H9 (cell line): ENCODE measurements at regions not wholly inside any gene's neighbourhood (a gene's known extent, or its start where the extent isn't known, plus 50 kb on each side); places are given as distances from the start of the nearest gene placed in this dataset.

Source experiments
- DNase-seq: peaks from one replicate; pipeline ENCODE4 v3.0.0-alpha.2; 2017
- H2AFZ ChIP-seq: one replicate; pipeline ENCODE4 v1.6.1; 2013; ENCODE audit warnings: mild to moderate bottlenecking, low read length, control low read depth, moderate library complexity
- H2AK5ac ChIP-seq: 2 replicates; pipeline ENCODE4 v1.6.1; 2013; ENCODE audit warnings: low read length, control low read depth, mixed read lengths; ENCODE audit not compliant: insufficient read length
- H2BK120ac ChIP-seq: one replicate; pipeline ENCODE4 v1.6.1; 2013; ENCODE audit warnings: low read depth, mild to moderate bottlenecking, low read length, control low read depth, inconsistent platforms; ENCODE audit not compliant: poor library complexity, severe bottlenecking
- H2BK12ac ChIP-seq: 2 replicates; pipeline ENCODE4 v1.6.1; 2013; ENCODE audit warnings: low read length, control low read depth, mixed read lengths, low read depth; ENCODE audit not compliant: insufficient read length
- H2BK15ac ChIP-seq: 2 replicates; pipeline ENCODE4 v1.6.1; 2013; ENCODE audit warnings: low read depth, low read length, control low read depth
- H2BK20ac ChIP-seq: one replicate; pipeline ENCODE4 v1.6.1; 2013; ENCODE audit warnings: low read depth, mild to moderate bottlenecking, low read length, control low read depth, inconsistent platforms; ENCODE audit not compliant: poor library complexity, severe bottlenecking
- H2BK5ac ChIP-seq: 2 replicates; pipeline ENCODE4 v1.6.1; 2013; ENCODE audit warnings: low read length, control low read depth, mixed read lengths; ENCODE audit not compliant: insufficient read length
- H3K14ac ChIP-seq: 2 replicates; pipeline ENCODE4 v1.6.1; 2013; ENCODE audit warnings: low read length, control low read depth; ENCODE audit not compliant: insufficient read depth
- H3K18ac ChIP-seq: 2 replicates; pipeline ENCODE4 v1.6.1; 2013; ENCODE audit warnings: low read depth, mild to moderate bottlenecking, mixed read lengths, low read length, control low read depth; ENCODE audit not compliant: insufficient read length
- H3K23ac ChIP-seq: 2 replicates; pipeline ENCODE4 v1.6.1; 2013; ENCODE audit warnings: low read length, control low read depth, mixed read lengths, low read depth; ENCODE audit not compliant: insufficient read length
- H3K23me2 ChIP-seq: 2 replicates; pipeline ENCODE4 v1.6.1; 2013; ENCODE audit warnings: low read depth, mild to moderate bottlenecking, mixed read lengths, low read length, control low read depth; ENCODE audit not compliant: insufficient read length, poor library complexity, severe bottlenecking
- H3K27ac ChIP-seq: 2 replicates; pipeline ENCODE4 v1.5.1; 2013; ENCODE audit warnings: low read length, control low read depth, mixed read lengths, low read depth; ENCODE audit not compliant: insufficient read length
- H3K27me3 ChIP-seq: 2 replicates; pipeline ENCODE4 v1.6.1; 2013; ENCODE audit warnings: low read length, control low read depth, inconsistent platforms; ENCODE audit not compliant: insufficient read depth
- H3K4ac ChIP-seq: 2 replicates; pipeline ENCODE4 v1.6.1; 2013; ENCODE audit warnings: low read depth, mild to moderate bottlenecking, control low read depth, inconsistent platforms, low read length, moderate library complexity
- H3K4me1 ChIP-seq: 2 replicates; pipeline ENCODE4 v1.6.1; 2013; ENCODE audit warnings: low read length, control low read depth, inconsistent platforms; ENCODE audit not compliant: insufficient read depth
- H3K4me2 ChIP-seq: 2 replicates; pipeline ENCODE4 v1.6.1; 2013; ENCODE audit warnings: low read length, control low read depth, mixed read lengths; ENCODE audit not compliant: insufficient read length, insufficient read depth
- H3K56ac ChIP-seq: 2 replicates; pipeline ENCODE4 v1.6.1; 2013; ENCODE audit warnings: low read depth, mild to moderate bottlenecking, mixed read lengths, low read length, control low read depth; ENCODE audit not compliant: insufficient read length
- H3K79me1 ChIP-seq: 2 replicates; pipeline ENCODE4 v1.6.1; 2013; ENCODE audit warnings: low read depth, mild to moderate bottlenecking, moderate library complexity, low read length, control low read depth, inconsistent platforms; ENCODE audit not compliant: insufficient read depth, poor library complexity, severe bottlenecking
- H3K79me2 ChIP-seq: 2 replicates; pipeline ENCODE4 v1.6.1; 2013; ENCODE audit warnings: low read length, control low read depth, inconsistent platforms; ENCODE audit not compliant: insufficient read depth
- H3K9ac ChIP-seq: 2 replicates; pipeline ENCODE4 v1.6.1; 2013; ENCODE audit warnings: low read length, control low read depth, mixed read lengths; ENCODE audit not compliant: insufficient read length; ENCODE audit errors: extremely low read depth
- H3K9me3 ChIP-seq: one replicate; pipeline ENCODE4 v1.6.1; 2013; ENCODE audit warnings: low read depth, low read length, inconsistent platforms; ENCODE audit not compliant: control insufficient read depth
- H3T11ph ChIP-seq: one replicate; pipeline ENCODE4 v1.6.1; 2013; ENCODE audit warnings: mild to moderate bottlenecking, low read length, control low read depth, inconsistent platforms
- H4K20me1 ChIP-seq: one replicate; pipeline ENCODE4 v1.6.1; 2013; ENCODE audit not compliant: control insufficient read depth, insufficient read length, insufficient read depth
- H4K5ac ChIP-seq: 2 replicates; pipeline ENCODE4 v1.6.1; 2013; ENCODE audit warnings: low read depth, mild to moderate bottlenecking, mixed read lengths, low read length, control low read depth; ENCODE audit not compliant: insufficient read length
- H4K8ac ChIP-seq: replicated peaks from 2 replicates; pipeline ENCODE4 v1.6.1; 2013; ENCODE audit warnings: low read length, control low read depth, mixed read lengths, low read depth; ENCODE audit not compliant: insufficient read length
- H4K91ac ChIP-seq: 2 replicates; pipeline ENCODE4 v1.6.1; 2013; ENCODE audit warnings: low read depth, mild to moderate bottlenecking, moderate library complexity, mixed read lengths, low read length, control low read depth; ENCODE audit not compliant: insufficient read length
- H3K27ac Mint-ChIP-seq, 3 experiments: 2 replicates in 2 of 3; 3 replicates in 1 of 3; pipeline ENCODE4 v1.8.0; 2020 to 2021; ENCODE audit warnings: mixed read lengths in 3 of 3, mild to moderate bottlenecking in 1 of 3, moderate library complexity in 1 of 3
- H3K27me3 Mint-ChIP-seq: 2 replicates; pipeline ENCODE4 v1.8.0; 2021; ENCODE audit warnings: low read depth, mild to moderate bottlenecking, moderate library complexity, mixed read lengths
- H3K36me3 Mint-ChIP-seq, 3 experiments: 2 replicates in 2 of 3; 3 replicates in 1 of 3; pipeline ENCODE4 v1.8.0; 2020 to 2021; ENCODE audit warnings: low read depth in 3 of 3, mixed read lengths in 3 of 3; ENCODE audit not compliant: insufficient read depth in 1 of 3
- H3K4me1 Mint-ChIP-seq, 2 experiments: 2 replicates each; pipeline ENCODE4 v1.8.0; 2020; ENCODE audit warnings: mixed read lengths in 2 of 2
- H3K4me3 Mint-ChIP-seq, 2 experiments: 2 replicates in 1 of 2; 3 replicates in 1 of 2; pipeline ENCODE4 v1.8.0; 2020 to 2021; ENCODE audit warnings: mild to moderate bottlenecking in 2 of 2, mixed read lengths in 2 of 2, moderate library complexity in 1 of 2
- H3K9me3 Mint-ChIP-seq, 2 experiments: 2 replicates in 1 of 2; 3 replicates in 1 of 2; pipeline ENCODE4 v1.8.0; 2020; ENCODE audit warnings: mild to moderate bottlenecking in 2 of 2, mixed read lengths in 2 of 2, moderate library complexity in 1 of 2
- WGBS: extraction: QIAGEN DNeasy Blood & Tissue Kit; methylation state at CpG from one replicate; pipeline ENCODE4 v1.1.7; 2013; ENCODE audit warnings: missing lambda C conversion rate, low lambda C conversion rate, mixed read lengths; ENCODE audit not compliant: insufficient read length; ENCODE audit errors: extremely low coverage; 5-methylcytosine and 5-hydroxymethylcytosine counted together
- TF ChIP-seq, protein P1 (sequence below): fragments of 200-600 bp; sonication (generic); conservative IDR thresholded peaks from 3 replicates; pipeline ENCODE4 v1.8.0; 2021; ENCODE audit warnings: antibody characterized with exemption, mild to moderate bottlenecking

DNA sequence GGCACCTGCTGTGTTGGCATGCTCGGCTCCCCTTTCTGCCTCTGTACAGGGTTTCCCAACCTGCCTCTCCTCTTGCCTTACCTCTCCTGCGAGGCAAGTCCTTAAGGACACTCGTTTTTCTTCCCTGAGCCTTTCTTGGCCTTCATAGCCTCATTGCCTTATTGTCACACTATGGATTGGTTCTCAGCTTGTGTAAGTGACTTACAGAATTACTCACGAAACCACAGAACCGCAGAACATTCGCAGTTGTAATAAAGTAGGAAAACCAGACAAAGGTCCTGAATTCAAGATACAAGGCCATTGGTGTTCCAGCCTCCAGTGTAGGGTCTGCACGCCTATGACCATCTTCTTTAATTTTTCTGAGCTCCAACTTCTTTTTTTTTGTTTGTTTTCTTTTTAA, 317.6 kb upstream of the SMIM21 start:
- H3K27ac ChIP-seq, result no peak overlapping the region
- TF ChIP-seq, protein P1, sequence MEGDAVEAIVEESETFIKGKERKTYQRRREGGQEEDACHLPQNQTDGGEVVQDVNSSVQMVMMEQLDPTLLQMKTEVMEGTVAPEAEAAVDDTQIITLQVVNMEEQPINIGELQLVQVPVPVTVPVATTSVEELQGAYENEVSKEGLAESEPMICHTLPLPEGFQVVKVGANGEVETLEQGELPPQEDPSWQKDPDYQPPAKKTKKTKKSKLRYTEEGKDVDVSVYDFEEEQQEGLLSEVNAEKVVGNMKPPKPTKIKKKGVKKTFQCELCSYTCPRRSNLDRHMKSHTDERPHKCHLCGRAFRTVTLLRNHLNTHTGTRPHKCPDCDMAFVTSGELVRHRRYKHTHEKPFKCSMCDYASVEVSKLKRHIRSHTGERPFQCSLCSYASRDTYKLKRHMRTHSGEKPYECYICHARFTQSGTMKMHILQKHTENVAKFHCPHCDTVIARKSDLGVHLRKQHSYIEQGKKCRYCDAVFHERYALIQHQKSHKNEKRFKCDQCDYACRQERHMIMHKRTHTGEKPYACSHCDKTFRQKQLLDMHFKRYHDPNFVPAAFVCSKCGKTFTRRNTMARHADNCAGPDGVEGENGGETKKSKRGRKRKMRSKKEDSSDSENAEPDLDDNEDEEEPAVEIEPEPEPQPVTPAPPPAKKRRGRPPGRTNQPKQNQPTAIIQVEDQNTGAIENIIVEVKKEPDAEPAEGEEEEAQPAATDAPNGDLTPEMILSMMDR, result no peak
- no CpG with 5 or more reads among the region's 7 CpGs for WGBS
- no peak overlapping the region for H2BK20ac ChIP-seq
- H2AFZ ChIP-seq, result no peak overlapping the region
- H4K20me1 ChIP-seq, result no peaks in the 10 kb centered on the region
- Mint-ChIP-seq H3K27me3 (no peaks in the 10 kb centered on the region; the same call in 1 of the 2 replicates), H3K9me3 (no peaks in the 10 kb centered on the region), H3K4me1 (no peaks in the 10 kb centered on the region), H3K4me3 (no peak overlapping the region), H3K36me3 (no peaks in the 10 kb centered on the region), H3K27ac (no peak overlapping the region)
- no peak overlapping the region for H2BK12ac ChIP-seq
- no peak overlapping the region for H2BK5ac ChIP-seq
- no peak overlapping the region for H3K23ac ChIP-seq
- H3K56ac ChIP-seq, result no peak overlapping the region
- no peaks in the 10 kb centered on the region for H3K27me3 ChIP-seq
- H2BK120ac ChIP-seq, result no peak overlapping the region
- no peaks in the 10 kb centered on the region for H3K9me3 ChIP-seq
- H3K9ac ChIP-seq, result no peak overlapping the region
- H4K8ac ChIP-seq, result no peak overlapping the region
- H3K4me1 ChIP-seq, result no peaks in the 10 kb centered on the region
- DNase-seq, result no peak
- H3T11ph ChIP-seq, result no peak overlapping the region
- no peak overlapping the region for H3K4me2 ChIP-seq
- H3K4ac ChIP-seq, result no peak overlapping the region
- H2AK5ac ChIP-seq, result no peak overlapping the region
- H3K79me1 ChIP-seq, result no peaks in the 10 kb centered on the region
- no peak overlapping the region for H4K91ac ChIP-seq
- H4K5ac ChIP-seq, result no peak overlapping the region
- H3K18ac ChIP-seq, result no peak overlapping the region
- no peak overlapping the region for H2BK15ac ChIP-seq
- no peak overlapping the region for H3K14ac ChIP-seq
- no peaks in the 10 kb centered on the region for H3K79me2 ChIP-seq
- no peaks in the 10 kb centered on the region for H3K23me2 ChIP-seq
